Activated naive CD4-positive, alpha-beta T cell treated with anti-CD3 and anti-CD28 coated beads, Interleukin-2, amount 10 ng/mL, durations not matched to agents 7 days and 5 days (primary cell): ENCODE measurements at regions not wholly inside any gene's neighbourhood (a gene's known extent, or its start where the extent isn't known, plus 50 kb on each side); places are given as distances from the start of the nearest gene placed in this dataset.

ENCODE experiments used
- CTCF ChIA-PET: fragments of 350-600 bp; sonication (Branson Sonifier 250); formaldehyde crosslinking; loops from one replicate; lab custom pipeline; 2021; ENCODE audit warnings: antibody characterized with exemption; lab: Charles Lee
- DNase-seq: peaks from one replicate; pipeline ENCODE4 v3.0.0-alpha.2; 2020
- H3K27ac Mint-ChIP-seq: one replicate; pipeline ENCODE4 v1.8.0; 2021; ENCODE audit warnings: mild to moderate bottlenecking, moderate library complexity, mixed read lengths
- H3K27me3 Mint-ChIP-seq: one replicate; pipeline ENCODE4 v1.8.0; 2021; ENCODE audit warnings: mild to moderate bottlenecking, mixed read lengths
- H3K36me3 Mint-ChIP-seq: one replicate; pipeline ENCODE4 v1.8.0; 2021; ENCODE audit warnings: mixed read lengths
- H3K4me1 Mint-ChIP-seq: one replicate; pipeline ENCODE4 v1.8.0; 2021; ENCODE audit warnings: mixed read lengths
- H3K4me3 Mint-ChIP-seq: one replicate; pipeline ENCODE4 v1.8.0; 2021; ENCODE audit warnings: mild to moderate bottlenecking, moderate library complexity, mixed read lengths
- H3K9me3 Mint-ChIP-seq: one replicate; pipeline ENCODE4 v1.8.0; 2021; ENCODE audit warnings: mixed read lengths

DNA sequence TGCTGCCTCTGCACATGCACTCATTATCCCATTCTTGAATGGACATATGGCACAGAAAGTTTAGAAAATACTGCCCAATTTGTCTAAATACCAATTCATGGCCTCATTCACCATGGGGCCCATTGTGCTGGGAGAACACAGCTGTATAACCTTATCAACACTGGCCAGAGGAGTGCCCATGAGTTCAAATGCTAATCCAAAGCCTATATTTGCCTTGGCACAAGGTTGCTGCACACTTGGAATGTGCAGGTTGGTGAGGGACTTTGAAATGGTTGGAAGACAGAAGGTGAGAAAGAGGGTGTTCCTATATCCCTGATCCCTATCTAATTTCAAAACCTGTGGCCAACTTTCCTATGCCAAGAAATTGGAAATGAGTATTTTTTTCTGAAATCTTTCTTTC lies 693.9 kb upstream of the ID2 start:
- CTCF ChIA-PET: no interaction called here
- no peaks in the 10 kb centered on the region for H3K9me3 Mint-ChIP-seq
- peaks cover 5% of the 10 kb centered on the region for H3K27me3 Mint-ChIP-seq
- H3K27ac Mint-ChIP-seq: no peak overlapping the region
- H3K4me3 Mint-ChIP-seq: no peak overlapping the region
- DNase-seq: no peak
- H3K4me1 Mint-ChIP-seq: peaks cover 8% of the 10 kb centered on the region
- H3K36me3 Mint-ChIP-seq: no peaks in the 10 kb centered on the region

DNA sequence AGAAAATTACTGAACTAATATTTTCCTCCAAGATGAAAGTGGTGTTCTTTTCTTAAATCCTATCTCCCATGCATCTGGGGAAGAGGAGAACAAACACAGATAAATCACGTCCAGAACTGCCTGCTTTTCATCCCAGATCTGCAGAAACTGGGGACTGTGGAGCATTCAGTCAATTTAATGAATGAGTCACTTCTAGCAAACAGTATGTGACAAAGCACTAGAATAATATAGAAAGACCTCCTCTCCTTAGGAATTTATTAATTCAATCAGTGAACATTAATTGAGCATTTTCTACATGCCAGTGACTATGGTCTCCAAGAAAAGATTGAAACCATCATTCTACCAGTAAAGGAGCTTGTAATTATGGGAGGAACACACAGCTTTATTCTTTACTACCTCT lies 693.4 kb upstream of the ID2 start:
- CTCF ChIA-PET: no interaction called here
- H3K4me3 Mint-ChIP-seq: no peak overlapping the region

GRCh38 chr2:7989823-7990222 lies 692.0 kb upstream of the ID2 start:
- Mint-ChIP-seq H3K27ac (no peak overlapping the region), H3K4me1 (peaks cover 5% of the 10 kb centered on the region), H3K9me3 (no peaks in the 10 kb centered on the region), H3K36me3 (no peaks in the 10 kb centered on the region), H3K4me3 (no peak overlapping the region), H3K27me3 (peaks cover 5% of the 10 kb centered on the region)
- DNase-seq: no peak
- CTCF ChIA-PET: no interaction called here

More for the DNA sequence above, 693.4 kb upstream of the ID2 start:
- Mint-ChIP-seq H3K27me3 (peaks cover 5% of the 10 kb centered on the region), H3K9me3 (no peaks in the 10 kb centered on the region), H3K4me1 (peaks cover 8% of the 10 kb centered on the region), H3K36me3 (no peaks in the 10 kb centered on the region), H3K27ac (no peak overlapping the region)
- DNase-seq: no peak

DNA sequence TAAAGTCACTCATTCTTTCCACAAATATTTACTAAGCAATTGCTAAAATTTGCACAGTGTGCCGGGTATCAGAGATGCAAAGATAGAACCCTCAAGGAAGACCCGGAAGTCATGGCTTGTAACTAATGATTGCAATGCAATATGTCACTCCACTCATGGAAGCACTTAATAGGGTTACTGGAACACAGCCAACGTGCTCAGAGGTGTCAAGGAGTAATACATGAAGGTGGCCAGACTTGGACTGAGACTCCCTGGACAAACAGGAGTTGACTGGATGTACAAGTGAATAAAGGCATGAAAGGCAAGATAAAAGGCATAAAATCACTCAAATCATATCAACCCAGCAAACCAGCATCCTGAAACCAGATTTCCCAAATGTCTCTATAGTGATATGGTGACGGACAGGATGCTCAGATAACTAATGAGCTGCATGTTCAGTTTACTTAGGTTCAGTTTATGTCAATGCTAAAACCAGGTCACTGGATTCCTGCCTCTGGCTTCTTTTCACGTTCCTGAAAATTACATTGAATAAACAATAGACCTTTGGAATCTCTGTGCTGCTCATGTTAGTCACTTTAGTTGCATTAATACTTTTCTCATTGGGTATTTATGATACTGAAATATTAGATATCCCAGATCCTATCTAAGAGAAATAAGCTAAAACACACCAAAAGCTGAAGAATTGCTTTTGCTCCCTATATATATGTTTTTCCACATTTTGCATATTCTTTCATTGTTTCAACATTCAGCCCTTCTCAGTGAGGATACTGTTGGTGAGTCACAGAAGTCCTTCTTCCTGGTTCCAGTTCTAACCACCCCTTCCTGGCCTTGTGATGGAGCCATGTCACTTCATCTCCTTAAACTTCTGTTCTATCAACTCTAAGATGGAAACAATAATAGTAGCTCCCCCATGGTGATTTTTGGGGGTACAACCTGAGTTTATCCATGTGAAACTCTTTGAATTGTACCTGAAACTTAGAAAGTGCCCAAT lies 688.9 kb upstream of the ID2 start:
- no peak overlapping the region for H3K4me3 Mint-ChIP-seq
- H3K36me3 Mint-ChIP-seq: no peaks in the 10 kb centered on the region
- H3K27ac Mint-ChIP-seq: no peak overlapping the region
- CTCF ChIA-PET: no interaction called here
- no peak for DNase-seq
- no peaks in the 10 kb centered on the region for H3K9me3 Mint-ChIP-seq
- peaks cover 15% of the 10 kb centered on the region for H3K4me1 Mint-ChIP-seq
- H3K27me3 Mint-ChIP-seq: peaks cover 5% of the 10 kb centered on the region

DNA sequence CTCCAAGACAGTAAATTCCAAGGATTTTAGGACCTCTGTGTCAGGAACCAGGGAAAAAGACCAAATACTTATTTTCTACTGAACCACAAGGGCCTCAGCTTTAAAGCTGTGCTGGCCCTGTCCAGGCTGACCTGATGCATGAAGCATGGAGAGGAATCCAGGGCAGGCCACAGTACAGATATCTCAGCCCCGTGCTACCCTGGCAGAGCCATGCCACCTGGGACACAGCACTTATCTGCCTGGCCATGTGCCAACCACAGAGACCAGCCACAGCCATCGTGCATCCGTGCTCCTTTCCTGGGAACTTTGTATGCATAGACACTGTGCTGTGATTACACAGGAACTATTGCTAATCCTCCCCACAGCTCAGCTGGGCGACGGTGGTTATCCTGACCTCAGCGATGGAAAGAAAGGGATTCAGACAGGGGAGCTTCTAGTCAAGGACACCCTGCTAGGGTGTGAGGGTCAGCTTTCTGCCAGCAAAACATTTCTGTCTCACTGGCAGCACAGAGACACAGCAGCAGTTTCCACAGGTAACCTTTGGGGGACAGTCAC lies 687.4 kb upstream of the ID2 start:
- peaks cover 15% of the 10 kb centered on the region for H3K4me1 Mint-ChIP-seq

DNA sequence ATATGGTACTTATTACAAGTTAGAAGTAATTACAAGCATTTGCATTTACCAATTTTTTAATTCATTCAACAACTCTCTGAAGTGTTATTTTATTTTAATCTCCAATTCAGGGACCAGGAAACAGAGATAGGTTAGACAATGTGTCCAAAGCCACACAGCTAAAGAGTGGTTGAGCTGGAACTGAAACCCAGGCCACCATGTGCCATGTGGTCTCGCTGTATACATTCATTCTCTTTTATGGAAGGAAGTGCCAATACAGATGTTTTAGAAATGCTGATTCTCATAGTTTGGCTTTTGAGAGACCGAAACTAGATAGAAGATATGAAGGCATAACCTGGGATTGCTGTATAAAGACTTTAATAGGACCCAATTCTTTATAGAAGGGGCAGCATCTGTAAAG lies 684.6 kb upstream of the ID2 start:
- H3K4me1 Mint-ChIP-seq: peaks cover 15% of the 10 kb centered on the region
- CTCF ChIA-PET: no interaction called here
- H3K36me3 Mint-ChIP-seq: no peaks in the 10 kb centered on the region
- H3K4me3 Mint-ChIP-seq: no peak overlapping the region
- no peaks in the 10 kb centered on the region for H3K27me3 Mint-ChIP-seq
- no peak overlapping the region for H3K27ac Mint-ChIP-seq
- DNase-seq: no peak
- H3K9me3 Mint-ChIP-seq: no peaks in the 10 kb centered on the region

More for the DNA sequence above, 687.4 kb upstream of the ID2 start:
- no peak overlapping the region for H3K27ac Mint-ChIP-seq
- CTCF ChIA-PET: interaction anchor here (1.3 kb wide), 1 partner anchor 24 kb away, joined by 3 read pairs; no protein-coding TSS in a partner anchor
- no peak for DNase-seq
- H3K4me3 Mint-ChIP-seq: no peak overlapping the region
- no peaks in the 10 kb centered on the region for H3K9me3 Mint-ChIP-seq
- H3K27me3 Mint-ChIP-seq: peaks cover 5% of the 10 kb centered on the region
- no peaks in the 10 kb centered on the region for H3K36me3 Mint-ChIP-seq

GRCh38 chr2:7999683-8000476 lies 682.0 kb upstream of the ID2 start:
- CTCF ChIA-PET: no interaction called here
- Mint-ChIP-seq H3K27me3 (peaks cover 4% of the 10 kb centered on the region), H3K9me3 (no peaks in the 10 kb centered on the region), H3K4me3 (no peak overlapping the region), H3K4me1 (peaks cover 15% of the 10 kb centered on the region), H3K36me3 (no peaks in the 10 kb centered on the region), H3K27ac (no peak overlapping the region)
- DNase-seq: no peak

- Mint-ChIP-seq H3K4me3 (no peak overlapping the region), H3K27me3 (peaks cover 4% of the 10 kb centered on the region), H3K4me1 (peaks cover 13% of the 10 kb centered on the region), H3K36me3 (no peaks in the 10 kb centered on the region), H3K9me3 (no peaks in the 10 kb centered on the region), H3K27ac (no peak overlapping the region)
- no peak for DNase-seq
- CTCF ChIA-PET: no interaction called here
Measured at GRCh38 chr2:8000870-8001269, 681.0 kb upstream of the ID2 start.

- no peak for DNase-seq
- CTCF ChIA-PET: interaction anchor here (1.2 kb wide), 1 partner anchor 28 kb away, joined by 3 read pairs; no protein-coding TSS in a partner anchor
- Mint-ChIP-seq H3K9me3 (no peaks in the 10 kb centered on the region), H3K27ac (no peak overlapping the region), H3K27me3 (peaks cover 4% of the 10 kb centered on the region), H3K4me1 (no peaks in the 10 kb centered on the region), H3K36me3 (no peaks in the 10 kb centered on the region), H3K4me3 (no peak overlapping the region)
Measured at GRCh38 chr2:8002765-8003393, 679.0 kb upstream of the ID2 start.

- H3K27me3 Mint-ChIP-seq: peaks cover 4% of the 10 kb centered on the region
- CTCF ChIA-PET: interaction anchor here (1.2 kb wide), 1 partner anchor 28 kb away, joined by 3 read pairs; no protein-coding TSS in a partner anchor
- H3K4me1 Mint-ChIP-seq: no peaks in the 10 kb centered on the region
Measured at GRCh38 chr2:8003462-8004075, 678.3 kb upstream of the ID2 start.

DNA sequence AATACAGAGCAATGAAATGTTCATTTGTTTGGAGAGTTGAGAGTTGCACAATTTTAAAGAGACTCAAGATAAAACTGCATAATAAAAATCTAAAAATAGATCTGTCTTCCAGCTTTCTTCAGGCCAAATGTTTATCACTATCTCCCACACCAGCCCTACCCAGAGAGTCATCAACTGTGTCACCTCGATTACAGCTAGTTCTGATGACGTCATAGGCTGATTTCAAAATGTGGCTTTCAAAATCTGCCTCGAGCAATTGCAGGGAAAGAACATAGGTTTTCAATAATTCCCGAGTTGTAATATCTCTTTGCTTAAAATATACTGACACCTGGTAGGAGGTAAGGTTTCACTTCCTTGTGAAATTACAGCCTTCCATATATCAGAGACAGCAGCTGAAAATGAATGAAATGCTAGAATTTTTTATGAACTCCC lies 677.6 kb upstream of the ID2 start:
- Mint-ChIP-seq H3K4me1 (no peaks in the 10 kb centered on the region), H3K27me3 (peaks cover 4% of the 10 kb centered on the region), H3K9me3 (no peaks in the 10 kb centered on the region), H3K4me3 (no peak overlapping the region), H3K36me3 (no peaks in the 10 kb centered on the region), H3K27ac (no peak overlapping the region)
- CTCF ChIA-PET: no interaction called here
- no peak for DNase-seq

More at GRCh38 chr2:8003462-8004075, 678.3 kb upstream of the ID2 start:
- Mint-ChIP-seq H3K9me3 (no peaks in the 10 kb centered on the region), H3K4me3 (no peak overlapping the region), H3K36me3 (no peaks in the 10 kb centered on the region), H3K27ac (no peak overlapping the region)
- DNase-seq: no peak

DNA sequence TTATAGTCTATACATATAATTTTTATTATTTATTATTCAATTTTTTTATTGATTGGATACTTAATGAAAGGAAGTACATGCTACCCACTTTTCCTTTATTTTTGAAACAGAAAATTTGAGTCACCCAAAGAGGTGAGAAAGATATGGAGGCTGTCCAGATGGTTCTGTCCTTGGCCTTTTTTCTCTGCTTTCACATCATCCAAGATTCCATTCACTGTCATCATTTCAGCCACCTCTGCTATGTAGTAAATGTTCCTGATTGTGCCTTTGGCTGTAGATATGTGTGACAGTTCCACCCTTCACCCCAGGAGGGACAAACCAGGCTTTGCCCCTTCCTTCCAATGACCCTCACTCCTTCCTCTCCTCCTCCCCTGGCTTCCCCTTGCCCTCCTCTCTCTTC lies 675.7 kb upstream of the ID2 start:
- H3K27me3 Mint-ChIP-seq: peaks cover 4% of the 10 kb centered on the region
- no peak for DNase-seq
- no peak overlapping the region for H3K27ac Mint-ChIP-seq
- H3K9me3 Mint-ChIP-seq: no peaks in the 10 kb centered on the region
- H3K4me1 Mint-ChIP-seq: no peaks in the 10 kb centered on the region
- H3K36me3 Mint-ChIP-seq: no peaks in the 10 kb centered on the region
- H3K4me3 Mint-ChIP-seq: no peak overlapping the region
- CTCF ChIA-PET: interaction anchor here (1.4 kb wide), 1 partner anchor 9 kb away, joined by 3 read pairs; no protein-coding TSS in a partner anchor

- H3K27ac Mint-ChIP-seq: no peak overlapping the region
- peaks cover 4% of the 10 kb centered on the region for H3K27me3 Mint-ChIP-seq
- no peak overlapping the region for H3K4me3 Mint-ChIP-seq
- no peak for DNase-seq
- no peaks in the 10 kb centered on the region for H3K36me3 Mint-ChIP-seq
- H3K4me1 Mint-ChIP-seq: no peaks in the 10 kb centered on the region
- no peaks in the 10 kb centered on the region for H3K9me3 Mint-ChIP-seq
- CTCF ChIA-PET: interaction anchor here (1.4 kb wide), 1 partner anchor 9 kb away, joined by 3 read pairs; no protein-coding TSS in a partner anchor
Measured at GRCh38 chr2:8006626-8007025, 675.2 kb upstream of the ID2 start.
